HG02588 (cell line): ENCODE measurements at regions not wholly inside any gene's neighbourhood (a gene's known extent, or its start where the extent isn't known, plus 50 kb on each side); places are given as distances from the start of the nearest gene placed in this dataset.

Source experiments
- ATAC-seq: cut with Tn5 transposase; IDR thresholded peaks from one replicate; pipeline ENCODE4 v1.9.1; 2021; ENCODE audit warnings: mild to moderate bottlenecking, moderate library complexity; ENCODE audit not compliant: unreplicated experiment

DNA sequence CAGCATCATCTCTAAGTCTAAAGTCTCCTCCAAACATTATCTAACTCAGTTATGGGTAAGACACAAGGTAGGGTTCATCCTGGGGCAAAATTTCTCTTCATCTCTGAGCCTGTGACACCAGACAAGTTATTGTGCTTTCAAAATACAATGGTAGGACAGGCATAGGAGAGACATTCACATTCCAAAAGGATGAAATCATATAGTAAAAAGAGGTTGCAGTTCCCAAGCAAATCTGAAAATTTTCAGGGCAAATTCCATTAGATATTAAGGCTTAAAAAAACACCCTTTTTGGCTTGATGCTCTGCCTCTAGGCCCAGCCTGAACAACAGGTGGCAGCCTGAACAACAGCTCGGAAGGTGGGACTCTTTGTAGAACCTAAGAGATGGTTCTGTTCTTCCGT is 448.3 kb upstream of the SLIT2 start:
- ATAC-seq, result no peak

DNA sequence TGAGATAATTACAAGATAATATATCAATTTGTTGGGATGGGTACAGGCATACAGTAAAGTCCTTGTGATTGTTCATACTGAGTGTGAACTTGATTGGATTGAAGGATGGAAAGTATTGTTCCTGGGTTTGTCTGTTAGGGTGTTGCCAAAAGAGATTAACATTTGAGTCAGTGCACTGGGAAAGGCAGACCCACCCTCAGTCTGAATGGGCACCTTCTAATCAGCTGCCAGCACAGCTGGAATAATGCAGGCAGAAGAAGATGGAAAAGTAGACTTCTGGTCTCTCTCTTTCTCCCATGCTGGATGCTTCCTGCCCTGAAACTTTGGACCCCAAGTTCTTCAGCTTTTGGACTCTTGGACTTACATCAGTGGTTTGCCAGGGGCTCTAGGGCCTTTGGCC is 457.9 kb upstream of the SLIT2 start:
- no peak for ATAC-seq

DNA sequence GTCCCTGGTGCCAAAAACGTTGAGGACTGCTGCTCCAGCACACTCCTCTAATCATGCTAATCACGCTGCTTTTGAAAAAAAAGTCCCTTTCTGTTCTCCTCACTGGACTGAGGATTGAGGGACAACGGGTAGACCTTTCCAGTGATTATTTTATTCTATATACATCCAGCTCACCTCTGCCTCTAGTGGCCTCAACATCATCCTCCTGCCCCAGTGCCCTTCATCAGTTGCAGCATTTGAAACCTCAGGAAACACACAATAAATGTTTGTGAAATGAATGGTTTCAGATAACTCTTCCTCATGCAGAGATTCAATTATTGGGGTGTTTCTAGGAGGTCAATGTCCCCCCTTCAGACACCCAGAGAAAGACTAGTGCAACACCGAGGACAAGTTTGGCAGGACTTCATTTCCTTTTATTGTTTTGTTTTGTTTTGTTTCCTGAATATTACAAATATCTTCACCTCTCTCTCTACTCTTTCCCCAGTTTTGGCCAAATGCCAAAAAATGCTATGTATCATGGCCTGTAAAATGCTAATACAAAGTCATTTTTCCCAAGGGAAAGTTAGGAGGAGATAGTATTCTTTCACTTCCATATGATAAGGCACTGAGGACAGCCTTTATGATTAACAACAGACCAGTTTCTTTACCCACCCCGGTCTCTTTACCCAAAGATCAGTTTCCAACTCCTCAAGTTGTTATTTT is 460.1 kb upstream of the SLIT2 start:
- ATAC-seq, result no peak

DNA sequence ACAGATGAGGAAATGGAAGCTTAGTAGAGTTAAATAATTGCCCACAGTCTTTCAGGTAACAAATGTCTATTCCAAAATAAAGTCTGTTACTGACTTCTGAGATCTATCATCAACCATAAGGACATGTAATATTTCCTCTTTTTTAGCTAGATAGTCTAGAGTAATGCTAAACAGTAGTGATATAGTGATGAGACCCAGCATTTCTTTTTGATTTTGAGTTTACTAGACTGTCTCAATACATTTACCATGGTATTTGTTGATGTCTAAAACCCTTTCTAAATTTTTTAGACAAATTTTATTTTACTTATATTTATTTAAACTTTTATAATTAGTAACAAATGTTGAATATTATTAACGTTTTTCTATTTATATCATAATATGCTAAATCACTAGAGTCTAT is 465.1 kb upstream of the SLIT2 start:
- ATAC-seq, result no peak

GRCh38 chr4:19783667-19784223 is 468.0 kb upstream of the SLIT2 start:
- ATAC-seq, result no peak

- ATAC-seq, result no peak
These were observed 470.8 kb upstream of the SLIT2 start for GRCh38 chr4:19780871-19781270.

DNA sequence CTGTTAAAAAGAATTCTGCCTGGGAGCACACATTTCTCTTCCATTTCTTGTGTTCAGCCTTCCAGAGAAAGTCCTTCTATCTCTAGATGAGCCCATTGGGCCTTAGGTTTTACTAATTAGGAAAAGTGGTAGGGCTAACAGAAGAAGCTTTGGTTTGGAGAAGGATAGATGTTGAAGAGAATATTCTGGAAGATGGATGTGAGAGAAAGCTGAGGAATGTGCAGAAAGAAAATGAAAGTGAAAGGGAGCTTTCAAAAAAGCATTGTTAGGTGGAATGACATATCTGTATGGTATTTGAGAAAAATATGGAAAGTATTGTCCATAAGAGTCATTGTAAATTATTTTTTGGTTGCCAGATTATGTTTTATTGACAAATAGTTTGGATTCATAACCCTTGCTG is 474.8 kb upstream of the SLIT2 start:
- no peak for ATAC-seq

DNA sequence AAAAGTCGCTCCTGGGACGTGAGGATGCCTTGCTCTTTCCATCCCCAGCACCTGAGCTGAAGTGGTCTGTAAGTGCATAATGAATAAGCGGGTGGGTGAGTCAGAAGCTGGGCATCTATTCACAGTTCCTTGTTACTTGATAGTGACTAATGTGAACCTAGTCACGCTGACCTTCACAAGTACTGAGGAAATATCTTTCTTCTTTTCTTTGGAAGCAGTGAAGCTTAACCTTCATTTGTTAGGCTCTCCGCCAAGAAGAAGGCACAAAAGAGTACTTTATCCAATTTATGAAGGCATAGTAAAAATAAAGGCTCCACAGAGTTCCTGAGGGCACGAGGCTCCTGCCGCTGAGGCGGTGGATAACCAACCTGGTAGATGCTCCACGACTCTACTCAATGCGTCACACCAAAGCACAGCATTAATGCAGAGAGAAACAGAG is 475.7 kb upstream of the SLIT2 start:
- no peak for ATAC-seq

- ATAC-seq, result no peak
These were observed 476.9 kb upstream of the SLIT2 start for GRCh38 chr4:19774690-19775256.

DNA sequence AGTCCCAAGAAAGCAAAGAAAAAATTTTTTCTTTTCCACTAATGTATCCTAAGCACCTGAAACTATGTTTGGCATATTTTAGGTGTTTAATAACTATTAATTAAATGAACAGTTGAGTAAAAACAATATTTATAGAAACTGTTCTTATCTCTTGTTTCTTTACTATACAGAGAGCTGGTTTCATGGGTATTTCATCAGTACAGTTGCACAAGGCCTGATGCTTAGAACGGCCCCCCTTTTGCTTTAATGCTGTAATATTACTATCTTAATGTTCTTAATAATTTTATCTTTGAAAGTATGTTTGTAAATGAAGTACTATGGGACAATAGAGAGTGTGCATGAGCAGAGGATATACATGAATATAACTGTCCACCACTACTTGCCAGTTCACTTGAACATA is 479.1 kb upstream of the SLIT2 start:
- ATAC-seq, result no peak

GRCh38 chr4:19756661-19757060 is 495.0 kb upstream of the SLIT2 start:
- no peak for ATAC-seq

- ATAC-seq, result no peak
These were observed 499.1 kb upstream of the SLIT2 start for GRCh38 chr4:19752599-19752998.

DNA sequence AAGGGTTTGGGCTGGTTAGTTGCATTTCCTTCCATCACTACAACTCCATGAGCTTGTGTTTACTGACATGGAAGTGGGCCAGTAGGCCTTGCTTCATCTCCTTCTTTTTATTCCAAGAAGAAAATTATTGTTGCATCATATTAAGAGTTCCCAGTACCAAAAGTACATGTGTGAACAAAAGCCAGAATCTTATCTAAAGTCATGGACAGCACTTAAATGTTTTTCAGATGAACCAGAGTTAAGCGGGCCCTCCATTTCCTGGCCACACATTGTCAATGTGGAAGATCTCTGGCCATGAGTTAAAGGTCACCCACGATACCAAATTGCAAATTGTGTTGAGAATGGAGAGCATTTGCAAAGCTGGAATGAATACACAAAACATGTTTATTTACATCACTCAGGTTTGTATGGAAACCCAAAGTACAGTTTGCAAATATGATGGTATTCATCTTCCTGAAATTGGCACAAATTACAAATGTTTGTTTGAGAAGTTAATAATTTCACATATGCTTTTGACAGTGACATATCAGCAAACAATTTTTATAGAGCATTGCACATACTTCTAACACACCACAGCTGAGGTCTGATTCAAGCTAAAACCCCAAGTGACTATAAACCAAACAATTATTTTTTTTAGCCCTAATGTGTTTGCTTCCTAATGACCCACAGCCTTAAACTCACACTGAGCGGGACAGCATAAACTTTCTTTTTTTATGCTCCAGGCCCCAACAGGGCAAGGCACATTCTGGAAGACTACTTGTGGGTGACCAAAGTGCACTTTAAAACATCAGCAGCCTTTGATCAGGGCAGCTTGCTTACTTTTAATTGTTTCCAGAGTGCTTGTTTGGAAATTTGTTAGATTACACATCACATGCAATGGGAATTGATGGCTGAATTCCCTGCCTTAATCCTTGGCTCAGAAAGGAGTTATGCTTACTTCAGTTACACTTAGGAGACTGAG is 502.9 kb upstream of the SLIT2 start:
- ATAC-seq, result no peak

DNA sequence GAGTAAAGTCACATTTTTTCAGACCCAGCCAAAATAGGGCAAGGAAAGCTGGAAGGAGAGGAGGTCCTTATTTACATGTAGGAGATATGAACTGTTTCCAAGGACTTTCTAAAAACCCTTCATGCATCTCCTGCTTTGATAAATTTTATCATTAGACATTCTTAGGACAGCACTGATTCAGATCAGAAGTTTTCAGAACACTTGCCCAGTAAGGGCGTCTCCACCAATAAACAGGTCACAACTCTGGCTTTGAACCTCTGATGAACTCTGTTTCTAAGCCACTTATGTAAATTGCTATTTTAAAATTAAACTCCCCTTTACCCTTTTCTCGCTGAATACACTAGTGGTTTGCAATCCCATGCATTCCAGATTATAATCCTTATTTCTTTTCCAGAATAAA is 505.3 kb upstream of the SLIT2 start:
- ATAC-seq, result no peak

DNA sequence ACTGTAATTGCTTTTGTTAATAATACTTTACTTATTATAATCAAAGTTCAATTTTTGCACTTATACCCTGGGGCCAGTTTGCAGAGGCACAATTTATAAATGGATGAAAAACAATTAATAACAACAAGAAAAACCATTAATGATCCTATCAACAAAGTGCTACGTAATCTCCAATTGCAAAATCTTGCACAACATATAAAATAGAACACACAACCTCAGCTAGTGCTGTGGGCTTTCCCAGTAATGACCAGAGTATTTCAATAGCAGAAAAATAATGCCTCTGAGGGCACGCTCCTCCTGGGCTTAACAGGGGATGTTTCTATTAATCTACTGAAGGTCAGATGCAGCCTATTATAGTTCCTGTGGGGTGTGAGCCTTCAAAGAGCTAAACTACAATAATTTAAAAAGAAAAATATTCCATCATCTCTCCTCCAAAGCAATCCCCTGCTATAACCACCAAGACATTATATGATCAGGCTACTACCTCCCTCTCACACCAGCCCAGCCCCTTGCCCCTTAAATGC is 508.5 kb upstream of the SLIT2 start:
- no peak for ATAC-seq

GRCh38 chr4:19739101-19739651 is 512.5 kb upstream of the SLIT2 start:
- ATAC-seq, result no peak

DNA sequence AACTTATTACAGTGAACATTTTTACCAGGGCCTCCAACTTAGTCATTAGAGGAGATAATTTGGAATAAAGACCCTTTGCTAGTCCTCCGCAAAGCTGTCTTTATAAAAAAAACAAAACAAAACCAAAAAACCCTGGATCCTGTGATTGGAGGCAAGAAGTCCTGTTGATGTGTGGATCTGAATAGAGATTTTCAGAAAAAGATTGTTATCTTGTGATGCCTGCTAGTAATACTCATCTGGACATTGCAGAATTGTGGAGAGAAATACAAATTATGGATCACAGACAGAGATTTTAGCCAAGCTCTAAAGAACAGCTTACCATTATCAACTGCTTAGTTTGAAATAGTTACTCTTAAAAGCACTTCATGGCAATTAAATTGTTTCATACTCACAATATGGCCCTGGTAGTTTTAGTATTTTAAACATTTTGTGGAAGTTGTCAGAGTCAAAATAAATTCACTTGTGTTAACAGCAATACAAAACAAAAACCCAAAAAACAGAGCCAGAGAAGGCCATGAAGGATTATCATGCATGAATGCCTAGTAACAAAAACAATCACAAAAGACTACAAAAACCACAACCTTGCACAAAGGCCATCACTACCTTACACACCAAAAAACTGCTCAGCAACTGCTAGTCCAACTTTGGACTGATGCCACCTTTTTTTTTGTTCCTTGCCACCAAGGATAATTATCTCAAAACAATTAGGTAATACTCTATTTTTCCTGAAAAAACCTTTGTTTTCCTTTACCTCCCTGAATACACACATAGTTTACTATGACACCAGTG is 514.5 kb upstream of the SLIT2 start:
- no peak for ATAC-seq

GRCh38 chr4:19735012-19735411 is 516.7 kb upstream of the SLIT2 start:
- ATAC-seq, result no peak

DNA sequence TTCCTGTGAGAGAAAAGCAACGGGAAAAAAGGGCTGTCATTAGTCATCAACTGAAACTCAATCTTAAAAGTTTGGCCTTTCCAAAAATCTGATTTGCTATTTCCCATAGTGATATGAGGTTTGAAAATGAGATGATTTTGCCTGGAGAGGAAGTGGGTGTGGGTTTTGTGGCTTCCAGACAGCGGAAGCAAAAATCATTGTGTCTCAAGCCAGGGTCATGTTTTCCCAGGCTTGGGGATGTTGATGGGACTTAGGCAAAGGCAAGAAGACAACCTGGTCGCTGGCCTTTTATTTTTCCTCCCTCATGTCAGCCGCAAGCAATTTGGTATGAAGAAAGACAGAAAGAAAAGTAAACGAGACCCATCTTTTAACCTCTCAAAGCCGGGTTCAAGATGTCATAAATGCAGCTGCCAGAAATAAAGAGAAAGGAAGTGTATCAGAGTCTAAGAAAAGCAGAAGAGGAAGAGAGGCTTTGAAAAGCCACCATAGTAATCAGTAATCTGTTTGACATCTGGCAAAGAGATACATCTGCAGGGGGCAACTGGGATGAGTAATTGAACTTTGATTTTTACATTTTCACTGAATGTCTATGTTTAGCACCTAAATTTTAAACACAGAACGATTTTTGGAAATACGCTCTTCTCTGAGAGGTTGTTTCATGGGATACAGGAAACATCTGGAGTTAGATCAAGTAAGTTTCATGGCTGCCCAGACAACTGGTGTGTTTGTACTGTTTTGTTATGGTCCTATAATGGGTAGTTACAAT is 521.6 kb upstream of the SLIT2 start:
- no peak for ATAC-seq
